GM21576 (cell line): ENCODE measurements at regions not wholly inside any gene's neighbourhood (a gene's known extent, or its start where the extent isn't known, plus 50 kb on each side); places are given as distances from the start of the nearest gene placed in this dataset.

Experiments used
- ATAC-seq: cut with Tn5 transposase; IDR thresholded peaks from one replicate; pipeline ENCODE4 v1.9.1; 2021; ENCODE audit warnings: mild to moderate bottlenecking, moderate library complexity; ENCODE audit not compliant: unreplicated experiment

GRCh38 chr3:116920826-116921610, 211.4 kb downstream of the TUSC7 start:
- no peak for ATAC-seq

DNA sequence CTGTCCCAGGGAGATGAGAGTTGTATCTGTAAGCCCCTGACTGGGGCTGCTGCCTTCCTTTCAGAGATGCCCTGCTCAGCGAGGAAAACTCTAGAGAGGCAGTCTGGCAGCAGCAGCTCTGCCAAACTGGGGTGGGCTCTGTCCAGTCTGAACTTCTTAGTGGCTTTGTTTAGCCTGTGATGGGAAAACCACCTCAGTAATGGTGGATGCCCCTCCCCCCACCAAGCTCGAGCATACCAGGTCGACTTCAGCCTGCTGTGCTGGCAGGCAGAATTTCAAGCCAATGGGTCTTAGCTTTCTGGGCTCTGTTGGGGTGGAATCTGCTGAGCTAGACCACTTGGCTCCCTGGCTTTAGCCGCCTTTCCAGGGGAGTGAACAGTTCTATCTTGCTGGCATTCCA, 218.3 kb downstream of the TUSC7 start:
- no peak for ATAC-seq

- no peak for ATAC-seq
Measured at GRCh38 chr3:116929505-116930222, 220.1 kb downstream of the TUSC7 start.

DNA sequence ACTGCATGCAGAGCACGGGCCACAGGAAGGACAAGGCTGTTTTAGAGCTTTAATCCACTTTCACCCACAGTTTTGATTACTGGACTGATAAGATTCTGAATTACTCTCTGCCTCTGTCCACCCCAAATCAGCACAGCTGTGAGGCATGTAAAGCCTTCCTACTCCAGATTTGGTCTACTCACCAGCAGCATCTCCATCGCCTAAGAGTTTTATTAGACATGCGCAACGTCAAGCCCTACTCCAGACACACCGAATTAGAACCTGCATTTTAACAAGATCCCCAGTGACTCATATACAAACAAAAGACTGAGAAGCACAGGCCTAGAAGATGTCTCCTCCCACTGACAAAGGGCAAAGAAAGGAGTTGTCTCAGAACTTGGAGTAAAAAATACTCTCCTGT, 221.2 kb downstream of the TUSC7 start:
- ATAC-seq, result no peak

- no peak for ATAC-seq
Measured at GRCh38 chr3:116939091-116939490, 229.5 kb downstream of the TUSC7 start.

- ATAC-seq, result no peak
Measured at GRCh38 chr3:116939550-116939949, 230.0 kb downstream of the TUSC7 start.

DNA sequence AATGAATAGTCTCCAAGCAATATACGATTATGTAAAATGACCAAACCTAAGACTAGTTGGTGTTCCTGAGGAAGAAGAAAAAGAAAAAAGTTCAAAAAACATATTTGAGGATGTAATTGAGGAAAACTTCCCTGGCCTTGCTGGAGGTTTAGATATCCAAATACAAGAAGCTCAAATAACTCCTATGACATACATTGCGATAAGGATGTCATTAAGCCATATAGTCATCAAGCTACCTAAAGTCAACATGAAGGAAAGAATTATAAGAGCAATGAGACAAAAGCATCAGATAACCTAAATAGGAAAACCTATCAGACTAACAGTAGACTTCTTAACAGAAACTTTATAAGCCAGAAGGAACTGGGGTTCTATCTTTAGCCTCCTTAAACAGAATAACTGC, 231.1 kb downstream of the TUSC7 start:
- no peak for ATAC-seq

- ATAC-seq, result no peak
Measured at GRCh38 chr3:116946376-116946775, 236.8 kb downstream of the TUSC7 start.

GRCh38 chr3:116947148-116947547, 237.6 kb downstream of the TUSC7 start:
- ATAC-seq, result no peak

DNA sequence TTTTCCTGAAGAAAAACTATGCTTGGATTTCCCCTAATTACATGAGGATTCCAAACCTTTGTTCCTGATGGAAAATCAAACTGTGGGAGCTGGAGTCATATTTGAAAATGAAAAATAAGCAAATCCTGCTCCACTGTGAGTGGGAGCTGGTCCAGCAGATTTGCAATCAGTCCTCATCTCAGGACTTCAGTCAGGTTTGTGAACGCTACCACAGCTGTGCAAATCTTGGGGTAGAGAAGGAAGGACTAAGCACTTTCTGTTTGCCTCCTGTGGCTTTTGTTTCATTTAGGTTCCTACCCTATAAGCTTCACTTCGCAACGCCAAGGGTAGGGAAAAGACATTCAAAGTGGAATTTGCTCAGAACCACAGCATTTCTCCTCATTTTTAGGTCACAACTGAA, 238.2 kb downstream of the TUSC7 start:
- no peak for ATAC-seq

- no peak for ATAC-seq
Measured at GRCh38 chr3:116950301-116951055, 240.9 kb downstream of the TUSC7 start.

DNA sequence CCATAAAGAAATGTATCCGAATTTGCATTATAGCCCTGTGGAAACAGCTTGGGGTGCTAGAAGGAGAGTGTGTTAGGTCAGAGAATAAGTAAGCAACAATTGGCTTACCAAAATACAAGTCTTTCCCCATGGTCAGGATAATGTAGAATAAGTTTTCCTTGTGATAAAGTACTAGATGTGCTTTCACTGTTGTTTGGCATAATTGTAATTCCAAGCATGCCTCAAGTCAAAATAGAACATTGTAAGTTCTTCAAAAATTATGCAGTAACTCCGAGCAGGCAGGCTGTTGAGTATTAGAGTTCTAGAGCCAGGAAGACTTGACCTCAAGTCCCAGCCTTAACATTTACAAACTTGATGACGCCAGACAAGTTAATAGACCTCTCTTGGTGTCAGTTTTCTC, 242.0 kb downstream of the TUSC7 start:
- no peak for ATAC-seq

DNA sequence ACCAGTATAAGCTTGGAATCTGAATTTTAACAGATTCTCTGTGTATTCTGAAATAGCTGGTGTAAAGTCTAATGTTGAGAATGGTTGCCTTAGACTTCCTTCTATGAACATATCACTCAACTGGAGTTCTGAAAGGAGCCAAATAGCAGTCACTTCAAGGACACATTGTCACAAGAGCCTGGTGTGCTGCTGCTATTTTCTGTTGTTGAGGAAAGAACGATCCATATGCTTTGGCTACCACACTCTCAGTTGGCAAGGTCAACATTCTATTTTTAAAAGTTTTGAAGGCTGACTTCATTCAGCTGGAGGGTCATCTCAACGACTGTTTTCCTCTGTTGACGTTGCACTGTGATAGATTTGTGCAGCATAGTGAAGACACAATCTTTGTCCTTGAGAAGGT, 248.7 kb downstream of the TUSC7 start:
- no peak for ATAC-seq

DNA sequence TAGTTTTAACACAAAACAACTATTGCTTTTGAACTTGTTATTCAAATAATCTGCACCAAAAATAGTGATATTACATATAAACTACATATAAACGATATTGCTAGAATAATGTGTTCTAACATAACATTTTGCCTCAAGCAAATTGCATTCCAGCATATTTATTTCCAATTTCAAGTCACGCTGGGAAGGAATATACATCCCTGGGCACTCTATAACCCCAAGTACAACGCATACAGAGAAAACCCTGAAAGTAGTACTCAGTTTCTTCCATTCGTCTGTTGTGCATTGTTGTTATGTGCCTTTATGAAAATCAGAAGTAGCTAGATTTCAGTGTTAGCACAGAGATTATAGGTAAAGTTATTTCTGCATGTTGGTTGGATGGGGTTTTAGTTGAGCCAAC, 251.5 kb downstream of the TUSC7 start:
- no peak for ATAC-seq

DNA sequence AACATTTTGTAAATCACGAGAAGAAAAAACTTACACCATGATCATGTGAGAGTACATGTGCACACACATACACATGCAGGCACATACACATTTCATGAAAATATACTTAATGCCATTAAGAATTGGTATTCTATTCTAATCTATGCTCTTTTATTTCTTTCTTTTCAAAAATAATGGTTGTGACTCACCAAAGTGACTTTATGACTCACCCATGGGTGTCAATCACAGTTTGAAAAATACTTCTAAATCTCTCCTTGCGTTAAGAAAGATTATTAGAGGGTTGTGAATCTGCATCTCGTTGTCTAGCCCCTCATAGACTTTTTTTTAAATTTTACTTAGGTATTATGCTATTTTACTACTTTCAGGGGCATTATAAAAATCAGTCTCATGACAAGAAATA, 254.2 kb downstream of the TUSC7 start:
- ATAC-seq, result no peak

DNA sequence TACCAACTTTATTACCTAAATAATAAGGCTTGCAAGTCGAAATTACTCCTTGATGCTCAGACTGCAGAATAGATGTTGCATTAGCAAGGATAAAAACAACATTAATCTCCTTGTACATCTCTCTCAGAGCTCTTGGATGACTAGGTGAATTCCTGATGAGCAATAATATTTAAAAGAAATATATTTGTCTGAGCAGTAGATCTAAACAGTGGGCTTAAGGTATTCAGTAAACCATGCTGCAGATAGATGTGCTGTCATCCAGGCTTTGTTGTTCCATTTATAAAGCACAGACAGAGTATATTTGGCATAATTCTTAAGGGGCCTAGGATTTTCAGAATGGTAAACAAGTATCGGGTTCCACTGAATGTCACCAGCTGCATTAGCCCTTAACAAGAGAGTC, 257.1 kb downstream of the TUSC7 start:
- ATAC-seq, result no peak

GRCh38 chr3:116969135-116969534, 259.6 kb downstream of the TUSC7 start:
- no peak for ATAC-seq

- no peak for ATAC-seq
Measured at GRCh38 chr3:116969646-116970045, 260.1 kb downstream of the TUSC7 start.

GRCh38 chr3:116971531-116971930, 262.0 kb downstream of the TUSC7 start:
- no peak for ATAC-seq

- no peak for ATAC-seq
Measured at GRCh38 chr3:116974702-116975101, 265.1 kb downstream of the TUSC7 start.

- ATAC-seq, result no peak
Measured at GRCh38 chr3:116977441-116977840, 267.9 kb downstream of the TUSC7 start.

- ATAC-seq, result no peak
Measured at GRCh38 chr3:116980099-116980498, 270.5 kb downstream of the TUSC7 start.
